Cardiac fibroblast (primary cell): ENCODE measurements at regions not wholly inside any gene's neighbourhood (a gene's known extent, or its start where the extent isn't known, plus 50 kb on each side); places are given as distances from the start of the nearest gene placed in this dataset.
A peak's percentile ranks its signal among the peaks of the same experiment; 100 is the strongest.

Source experiments
- DNase-seq, 2 donors: peaks; one replicate each; pipeline versions ENCODE4 v3.0.0 to v3.0.0-alpha.2; 2010; ENCODE audit warnings: low read depth in 2 of 2
- H3K4me3 ChIP-seq, 2 donors: replicated peaks in 1 of 2; 1 replicate in 1 of 2; 2 replicates in 1 of 2; pipeline ENCODE4 v1.5.1; 2011; ENCODE audit warnings: low read depth in 2 of 2, low read length in 2 of 2, mild to moderate bottlenecking in 2 of 2, moderate library complexity in 1 of 2
- CTCF ChIP-seq: IDR thresholded peaks from one replicate; pipeline ENCODE4 v1.5.1; 2011; ENCODE audit warnings: low read depth, mild to moderate bottlenecking, low read length, inconsistent platforms

GRCh38 chr1:198809247-198809646 lies 170.4 kb downstream of the PTPRC start:
- TF ChIP-seq CTCF: no peak
- H3K4me3 ChIP-seq: no peak overlapping the region
- DNase-seq: peak; percentile 24 to 64

- DNase-seq: no peak
- no peak overlapping the region for H3K4me3 ChIP-seq
- TF ChIP-seq CTCF: no peak
Measured at GRCh38 chr1:198811449-198811848, 172.6 kb downstream of the PTPRC start.

- no peak overlapping the region for H3K4me3 ChIP-seq
- no peak for TF ChIP-seq CTCF
- DNase-seq: no peak
Measured at GRCh38 chr1:198823626-198824025, 184.8 kb downstream of the PTPRC start.

- no peak for TF ChIP-seq CTCF
- no peak for DNase-seq
- H3K4me3 ChIP-seq: no peak overlapping the region
Measured at GRCh38 chr1:198825254-198825653, 186.4 kb downstream of the PTPRC start.

GRCh38 chr1:198829356-198829755 lies 190.5 kb downstream of the PTPRC start:
- no peak for TF ChIP-seq CTCF
- H3K4me3 ChIP-seq: no peak overlapping the region
- DNase-seq: no peak

GRCh38 chr1:198829944-198830343 lies 191.1 kb downstream of the PTPRC start:
- peak; percentile 32 to 63 for DNase-seq
- peak; percentile 32 for TF ChIP-seq CTCF
- H3K4me3 ChIP-seq: no peak overlapping the region

- TF ChIP-seq CTCF: no peak
- no peak for DNase-seq
- H3K4me3 ChIP-seq: no peak overlapping the region
Measured at GRCh38 chr1:198830412-198830811, 191.6 kb downstream of the PTPRC start.
